22Rv1 (cell line): ENCODE measurements at regions not wholly inside any gene's neighbourhood (a gene's known extent, or its start where the extent isn't known, plus 50 kb on each side); places are given as distances from the start of the nearest gene placed in this dataset.

Experiments
- CTCF ChIP-seq: fragments of 450-650 bp; IDR thresholded peaks from 2 replicates; pipeline ENCODE4 v1.5.1; 2017; ENCODE audit warnings: mild to moderate bottlenecking
- ZFX ChIP-seq: fragments of 450-650 bp; IDR thresholded peaks from 2 replicates; pipeline ENCODE4 v1.6.1; 2017; ENCODE audit warnings: antibody characterized with exemption, borderline replicate concordance

GRCh38 chr7:81025360-81025759 is 106.5 kb upstream of the SEMA3C start:
- TF ChIP-seq CTCF (no peak), ZFX (no peak)
